Caco-2 (cell line): ENCODE measurements at regions not wholly inside any gene's neighbourhood (a gene's known extent, or its start where the extent isn't known, plus 50 kb on each side); places are given as distances from the start of the nearest gene placed in this dataset.

Experiments used
- BruUV-seq: library from RNA; stranded (reverse); fragments of 400-500 nt; replicated peaks from 2 replicates; lab custom pipeline; 2021; lab: Mats Ljungman, UMichigan
- CTCF ChIA-PET: fragments of 300-600 bp; sonication (Branson Sonifier 250); formaldehyde crosslinking; loops from one replicate; lab custom pipeline; 2022; ENCODE audit warnings: antibody characterized with exemption; lab: Charles Lee
- POLR2A ChIA-PET: fragments of 300-600 bp; sonication (Branson Sonifier 250); formaldehyde crosslinking; loops from one replicate; lab custom pipeline; 2022; ENCODE audit warnings: antibody characterized with exemption; lab: Charles Lee
- DNase-seq, 2 experiments: peaks; one replicate each; pipeline versions ENCODE4 v3.0.0 to v3.0.0-alpha.2; 2020 to 2022
- H3K27me3 ChIP-seq: replicated peaks from 2 replicates; pipeline ENCODE4 v1.6.0; 2011; ENCODE audit warnings: low read length; ENCODE audit not compliant: control insufficient read depth, insufficient read depth
- H3K36me3 ChIP-seq: 2 replicates; pipeline ENCODE4 v1.5.1; 2011; ENCODE audit warnings: low read length; ENCODE audit not compliant: control insufficient read depth, insufficient read depth
- H3K4me1 ChIP-seq: fragments of 250-450 bp; sonication (Bioruptor Pico); 2 replicates; pipeline ENCODE4 v1.5.1; 2020; ENCODE audit warnings: mild to moderate bottlenecking
- H3K4me3 ChIP-seq: 2 replicates; pipeline ENCODE4 v1.5.1; 2011; ENCODE audit warnings: low read depth, mild to moderate bottlenecking, control low read depth, low read length
- H3K9me3 ChIP-seq: fragments of 250-450 bp; sonication (Bioruptor Pico); 2 replicates; pipeline ENCODE4 v1.5.1; 2020; ENCODE audit warnings: mild to moderate bottlenecking, moderate library complexity
- H3K27ac Mint-ChIP-seq: one replicate; pipeline ENCODE4 v1.8.0; 2022; ENCODE audit warnings: mixed read lengths; ENCODE audit not compliant: unreplicated experiment
- H3K27me3 Mint-ChIP-seq: one replicate; pipeline ENCODE4 v1.8.0; 2022; ENCODE audit warnings: mixed read lengths; ENCODE audit not compliant: insufficient read depth, unreplicated experiment
- H3K36me3 Mint-ChIP-seq: one replicate; pipeline ENCODE4 v1.8.0; 2022; ENCODE audit warnings: mild to moderate bottlenecking, mixed read lengths; ENCODE audit not compliant: insufficient read depth, unreplicated experiment
- H3K4me1 Mint-ChIP-seq: one replicate; pipeline ENCODE4 v1.8.0; 2022; ENCODE audit warnings: low read depth, mixed read lengths; ENCODE audit not compliant: unreplicated experiment
- H3K4me3 Mint-ChIP-seq: one replicate; pipeline ENCODE4 v1.8.0; 2022; ENCODE audit warnings: mild to moderate bottlenecking, moderate library complexity, mixed read lengths; ENCODE audit not compliant: unreplicated experiment
- H3K9me3 Mint-ChIP-seq: one replicate; pipeline ENCODE4 v1.8.0; 2022; ENCODE audit warnings: mixed read lengths; ENCODE audit not compliant: unreplicated experiment
- intact Hi-C: fragments of 100-400 bp; cut with micrococcal nuclease; formaldehyde crosslinking; loops from one replicate; pipeline ENCODE4 v1.10.0; 2022; ENCODE audit not compliant: unreplicated experiment
- TF ChIP-seq, protein P1 (sequence below), 2 experiments: fragments of 200-600 bp in 1 of 2; IDR thresholded peaks; 1 replicate in 1 of 2; 2 replicates in 1 of 2; pipeline versions ENCODE4 v1.5.1 to v1.8.0; 2011 to 2022; ENCODE audit warnings: antibody characterized with exemption in 1 of 2, control low read depth in 1 of 2, inconsistent platforms in 1 of 2, low read depth in 1 of 2, low read length in 1 of 2, mild to moderate bottlenecking in 1 of 2, moderate library complexity in 1 of 2; ENCODE audit not compliant: insufficient read depth in 1 of 2, severe bottlenecking in 1 of 2, unreplicated experiment in 1 of 2

DNA sequence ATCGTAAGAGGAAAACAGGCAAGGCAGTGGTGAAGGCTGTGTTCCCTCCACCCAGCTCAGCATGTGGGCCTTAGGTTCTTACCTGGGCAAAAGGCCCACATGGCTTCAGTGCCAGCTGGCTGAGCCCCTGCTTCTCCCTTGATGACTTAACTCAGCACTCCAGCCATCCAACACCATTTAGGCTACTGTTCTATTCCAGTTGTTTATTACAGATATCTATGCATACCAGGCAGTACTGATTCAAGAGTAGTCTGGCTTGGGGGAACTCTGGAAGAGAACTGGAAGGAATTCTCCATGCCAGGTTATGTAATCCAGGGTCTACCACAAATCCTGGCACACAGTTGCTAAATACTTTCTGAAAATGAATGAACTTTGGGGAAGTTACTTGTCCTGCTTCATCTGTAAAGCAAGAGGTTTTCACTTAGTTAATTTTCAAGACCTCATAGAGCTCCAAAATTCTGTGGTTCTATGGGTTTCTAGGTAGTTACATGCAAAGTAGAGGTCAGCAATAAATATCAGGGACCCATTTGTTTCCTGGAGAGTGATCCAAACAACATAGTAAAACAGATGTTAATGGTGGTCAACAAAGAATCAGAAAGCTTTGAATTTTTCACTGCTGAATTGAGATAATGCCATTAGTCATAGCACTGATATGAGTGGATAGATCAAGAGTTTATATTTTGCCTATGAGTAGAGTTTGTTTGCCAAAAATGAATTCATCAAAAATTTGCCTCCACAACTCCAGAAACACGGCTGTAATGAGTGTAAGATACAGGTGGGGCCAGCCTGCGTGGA lies 88.2 kb upstream of the OSMR start:
- ChIA-PET POLR2A (no interaction called here), CTCF (no interaction called here)
- H3K36me3 Mint-ChIP-seq = no peaks in the 10 kb centered on the region
- no peaks in the 10 kb centered on the region for H3K9me3 ChIP-seq
- H3K27ac Mint-ChIP-seq = no peak overlapping the region
- H3K4me3 ChIP-seq = no peak overlapping the region
- no peaks in the 10 kb centered on the region for H3K9me3 Mint-ChIP-seq
- no TSS peak for BruUV-seq
- H3K4me3 Mint-ChIP-seq = no peak overlapping the region
- intact Hi-C loops = no loop called here
- peaks cover 9% of the 10 kb centered on the region for H3K4me1 Mint-ChIP-seq
- no peaks in the 10 kb centered on the region for H3K27me3 ChIP-seq
- no peaks in the 10 kb centered on the region for H3K36me3 ChIP-seq
- H3K27me3 Mint-ChIP-seq = no peaks in the 10 kb centered on the region
- TF ChIP-seq, protein P1, sequence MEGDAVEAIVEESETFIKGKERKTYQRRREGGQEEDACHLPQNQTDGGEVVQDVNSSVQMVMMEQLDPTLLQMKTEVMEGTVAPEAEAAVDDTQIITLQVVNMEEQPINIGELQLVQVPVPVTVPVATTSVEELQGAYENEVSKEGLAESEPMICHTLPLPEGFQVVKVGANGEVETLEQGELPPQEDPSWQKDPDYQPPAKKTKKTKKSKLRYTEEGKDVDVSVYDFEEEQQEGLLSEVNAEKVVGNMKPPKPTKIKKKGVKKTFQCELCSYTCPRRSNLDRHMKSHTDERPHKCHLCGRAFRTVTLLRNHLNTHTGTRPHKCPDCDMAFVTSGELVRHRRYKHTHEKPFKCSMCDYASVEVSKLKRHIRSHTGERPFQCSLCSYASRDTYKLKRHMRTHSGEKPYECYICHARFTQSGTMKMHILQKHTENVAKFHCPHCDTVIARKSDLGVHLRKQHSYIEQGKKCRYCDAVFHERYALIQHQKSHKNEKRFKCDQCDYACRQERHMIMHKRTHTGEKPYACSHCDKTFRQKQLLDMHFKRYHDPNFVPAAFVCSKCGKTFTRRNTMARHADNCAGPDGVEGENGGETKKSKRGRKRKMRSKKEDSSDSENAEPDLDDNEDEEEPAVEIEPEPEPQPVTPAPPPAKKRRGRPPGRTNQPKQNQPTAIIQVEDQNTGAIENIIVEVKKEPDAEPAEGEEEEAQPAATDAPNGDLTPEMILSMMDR (IDR thresholded peaks at IDR 0.05; ENCODE audit: insufficient read depth in 1 of 2, low read depth in 1 of 2, low read length in 1 of 2, severe bottlenecking in 1 of 2, unreplicated experiment in 1 of 2) = no peak
- no peak for DNase-seq
- no peaks in the 10 kb centered on the region for H3K4me1 ChIP-seq

DNA sequence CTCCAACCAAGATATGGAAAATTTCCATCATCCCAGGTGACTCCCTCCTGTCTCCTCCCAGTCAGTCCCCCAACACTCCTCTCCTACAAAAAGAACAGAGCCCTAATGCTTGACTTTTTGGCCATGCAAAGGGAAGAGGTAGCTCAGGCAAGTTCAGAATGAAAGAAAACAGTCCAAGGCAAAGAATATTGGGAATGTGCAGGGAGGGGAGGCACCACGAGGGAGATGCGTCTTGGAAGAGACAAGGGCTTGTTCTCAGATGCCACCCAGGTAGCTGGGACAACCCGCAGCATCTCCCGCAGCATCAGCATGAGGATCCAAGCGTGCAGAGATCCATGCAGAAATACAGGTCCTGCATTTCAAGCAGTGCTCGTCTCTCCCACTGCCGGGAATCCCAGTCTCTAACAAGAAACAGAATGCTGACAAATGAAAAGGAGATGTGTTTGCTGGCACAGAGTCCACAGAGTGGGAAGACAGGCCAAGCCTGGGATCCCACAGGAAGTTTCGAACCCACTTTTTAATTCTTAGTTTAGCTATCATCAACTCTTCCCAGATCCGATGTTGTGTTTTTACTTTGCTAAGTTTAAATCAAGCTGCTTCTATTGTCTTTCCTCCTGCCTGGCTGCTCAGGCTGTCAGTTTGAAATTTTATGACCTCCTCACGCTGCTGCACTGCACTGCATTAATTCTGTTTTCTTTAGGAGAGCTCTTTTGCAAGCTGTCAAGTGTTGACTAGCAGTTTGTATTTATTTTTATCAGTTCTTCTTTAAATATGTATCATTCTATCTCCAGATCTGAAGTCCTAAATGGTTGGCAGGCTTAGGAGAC lies 86.8 kb upstream of the OSMR start:
- POLR2A ChIA-PET = no interaction called here
- peaks cover 9% of the 10 kb centered on the region for H3K4me1 Mint-ChIP-seq
- no peak overlapping the region for H3K4me3 ChIP-seq
- CTCF ChIA-PET = no interaction called here
- no peaks in the 10 kb centered on the region for H3K9me3 Mint-ChIP-seq
- H3K4me1 ChIP-seq = no peaks in the 10 kb centered on the region
- intact Hi-C loops = no loop called here
- TF ChIP-seq, protein P1 (IDR thresholded peaks at IDR 0.05; ENCODE audit: insufficient read depth in 1 of 2, low read depth in 1 of 2, low read length in 1 of 2, severe bottlenecking in 1 of 2, unreplicated experiment in 1 of 2) = no peak
- no peaks in the 10 kb centered on the region for H3K27me3 ChIP-seq
- no peak overlapping the region for H3K27ac Mint-ChIP-seq
- H3K9me3 ChIP-seq = no peaks in the 10 kb centered on the region
- no peaks in the 10 kb centered on the region for H3K36me3 Mint-ChIP-seq
- H3K36me3 ChIP-seq = no peaks in the 10 kb centered on the region
- no TSS peak for BruUV-seq
- H3K4me3 Mint-ChIP-seq = no peak overlapping the region
- H3K27me3 Mint-ChIP-seq = no peaks in the 10 kb centered on the region
- no peak for DNase-seq

DNA sequence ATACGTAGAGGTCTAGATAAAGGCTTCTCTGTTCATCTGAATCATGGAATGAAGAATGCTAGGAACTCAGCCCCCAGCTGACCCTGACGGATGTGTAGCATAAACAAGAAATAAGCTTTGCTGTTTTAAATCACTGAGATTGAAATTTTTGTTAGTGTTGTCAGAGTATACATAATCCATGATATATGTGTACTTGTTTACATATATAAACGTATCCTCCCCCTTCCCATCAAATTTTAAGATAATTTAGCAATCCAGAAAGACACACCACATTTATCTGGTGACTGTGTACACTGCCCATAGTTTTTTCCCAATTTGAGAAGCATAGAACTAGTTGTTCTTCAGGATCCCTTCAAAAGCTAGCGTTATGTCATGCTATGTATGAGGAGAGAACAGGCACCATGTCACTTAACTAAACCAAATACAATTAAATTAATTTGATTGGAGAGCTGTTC lies 80.8 kb upstream of the OSMR start:
- TF ChIP-seq, protein P1 (IDR thresholded peaks at IDR 0.05; ENCODE audit: insufficient read depth in 1 of 2, low read depth in 1 of 2, low read length in 1 of 2, severe bottlenecking in 1 of 2, unreplicated experiment in 1 of 2) = no peak
- Histone ChIP-seq H3K9me3 (peaks cover 16% of the 10 kb centered on the region), H3K4me1 (no peaks in the 10 kb centered on the region), H3K4me3 (no peak overlapping the region), H3K36me3 (no peaks in the 10 kb centered on the region), H3K27me3 (no peaks in the 10 kb centered on the region)
- BruUV-seq = no TSS peak
- intact Hi-C loops = no loop called here
- Mint-ChIP-seq H3K27me3 (no peaks in the 10 kb centered on the region), H3K27ac (no peak overlapping the region), H3K9me3 (peaks cover 17% of the 10 kb centered on the region), H3K36me3 (no peaks in the 10 kb centered on the region), H3K4me3 (no peak overlapping the region), H3K4me1 (no peaks in the 10 kb centered on the region)
- POLR2A ChIA-PET = no interaction called here
- CTCF ChIA-PET = no interaction called here
- no peak for DNase-seq
